ENCODE measurements at regions not wholly inside any gene's neighbourhood (a gene's known extent, or its start where the extent isn't known, plus 50 kb on each side); places are given as distances from the start of the nearest gene placed in this dataset.

- FAIRE-seq = no peak
- no peak for TF ChIP-seq CTCF (IDR thresholded peaks at IDR 0.05; ENCODE audit: insufficient read depth, missing control alignments)
- no peak for DNase-seq (ENCODE audit: insufficient read length, low spot score)
Observed at GRCh38 chrX:10744007-10744406, 123.6 kb upstream of the MID1 start.

GRCh38 chrX:10747975-10748374 lies 127.6 kb upstream of the MID1 start:
- FAIRE-seq (no peak), DNase-seq (ENCODE audit: insufficient read length, low spot score) (no peak)
- no peak for TF ChIP-seq CTCF (IDR thresholded peaks at IDR 0.05; ENCODE audit: insufficient read depth, missing control alignments)

GRCh38 chrX:10749113-10749512 lies 128.7 kb upstream of the MID1 start:
- DNase-seq (ENCODE audit: insufficient read length, low spot score) = no peak
- no peak for TF ChIP-seq CTCF (IDR thresholded peaks at IDR 0.05; ENCODE audit: insufficient read depth, missing control alignments)
- FAIRE-seq = no peak

- DNase-seq (ENCODE audit: insufficient read length, low spot score) = no peak
- no peak for FAIRE-seq
Observed at GRCh38 chrX:10750581-10750980, 130.2 kb upstream of the MID1 start.

GRCh38 chrX:10753116-10753515 lies 132.7 kb upstream of the MID1 start:
- TF ChIP-seq CTCF (IDR thresholded peaks at IDR 0.05; ENCODE audit: insufficient read depth, missing control alignments) = no peak
- DNase-seq (ENCODE audit: insufficient read length, low spot score) (no peak), FAIRE-seq (no peak)

More at GRCh38 chrX:10750581-10750980, 130.2 kb upstream of the MID1 start:
- no peak for TF ChIP-seq CTCF (IDR thresholded peaks at IDR 0.05; ENCODE audit: insufficient read depth, missing control alignments)

GRCh38 chrX:10754445-10754844 lies 134.1 kb upstream of the MID1 start:
- TF ChIP-seq CTCF (IDR thresholded peaks at IDR 0.05; ENCODE audit: insufficient read depth, missing control alignments) = no peak
- DNase-seq (ENCODE audit: insufficient read length, low spot score) (no peak), FAIRE-seq (no peak)

GRCh38 chrX:10755439-10756334 lies 135.3 kb upstream of the MID1 start:
- TF ChIP-seq CTCF (IDR thresholded peaks at IDR 0.05; ENCODE audit: insufficient read depth, missing control alignments) = no peak
- no peak for DNase-seq (ENCODE audit: insufficient read length, low spot score)
- FAIRE-seq = no peak
